BJ (cell line): ENCODE measurements at regions not wholly inside any gene's neighbourhood (a gene's known extent, or its start where the extent isn't known, plus 50 kb on each side); places are given as distances from the start of the nearest gene placed in this dataset.

Source experiments
- CTCF ChIA-PET: fragments of 350-600 bp; formaldehyde crosslinking; extraction: SDS; loops from one replicate; lab custom pipeline; 2021; ENCODE audit warnings: antibody characterized with exemption, inconsistent platforms; lab: Yijun Ruan, JAX
- POLR2A ChIA-PET: fragments of 300-600 bp; sonication (Branson Sonifier 250); formaldehyde crosslinking; extraction: SDS; loops from one replicate; lab custom pipeline; 2021; ENCODE audit warnings: antibody characterized with exemption; lab: Charles Lee
- DNase-seq: peaks from one replicate; pipeline ENCODE4 v3.0.0-alpha.2; 2011; ENCODE audit warnings: low read depth
- H3K27me3 ChIP-seq: 2 replicates; pipeline ENCODE4 v1.6.0; 2011; ENCODE audit warnings: low read length; ENCODE audit not compliant: control insufficient read depth, insufficient read depth
- H3K36me3 ChIP-seq: 2 replicates; pipeline ENCODE4 v1.5.1; 2011; ENCODE audit warnings: low read length; ENCODE audit not compliant: control insufficient read depth, insufficient read depth
- H3K4me3 ChIP-seq: 2 replicates; pipeline ENCODE4 v1.5.1; 2011; ENCODE audit warnings: low read depth, mild to moderate bottlenecking, control low read depth, low read length
- CTCF ChIP-seq: IDR thresholded peaks from 2 replicates; pipeline ENCODE4 v1.5.1; 2011; ENCODE audit warnings: low read depth, mild to moderate bottlenecking, control low read depth, inconsistent platforms, low read length, moderate library complexity; ENCODE audit not compliant: insufficient read depth

GRCh38 chr5:27158171-27158570 lies 119.8 kb upstream of the CDH9 start:
- Histone ChIP-seq H3K27me3 (no peaks in the 10 kb centered on the region), H3K36me3 (no peaks in the 10 kb centered on the region), H3K4me3 (no peak overlapping the region)
- ChIA-PET POLR2A (no interaction called here), CTCF (no interaction called here)
- no peak for TF ChIP-seq CTCF
- no peak for DNase-seq

DNA sequence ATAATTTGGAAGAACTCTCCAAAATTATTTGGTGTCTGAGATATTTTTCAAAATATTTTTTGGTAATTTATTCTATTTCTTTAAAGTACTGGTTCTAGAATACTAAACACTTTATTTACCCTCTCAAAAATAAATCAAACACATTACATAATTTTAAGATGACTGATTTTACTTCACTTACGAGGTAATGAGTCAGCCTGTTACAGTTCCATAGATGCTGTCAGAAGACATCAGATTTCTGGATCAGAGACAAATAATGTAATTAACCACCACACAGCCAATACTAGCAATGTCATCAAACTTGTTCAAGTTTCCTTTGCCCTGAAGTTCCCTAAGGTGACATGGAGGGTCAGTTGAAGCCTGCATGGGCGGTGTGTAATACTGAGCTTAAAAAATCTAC lies 106.1 kb upstream of the CDH9 start:
- Histone ChIP-seq H3K27me3 (no peaks in the 10 kb centered on the region), H3K4me3 (no peak overlapping the region), H3K36me3 (no peaks in the 10 kb centered on the region)
- CTCF ChIA-PET: no interaction called here
- no peak for TF ChIP-seq CTCF
- no peak for DNase-seq
- POLR2A ChIA-PET: no interaction called here

- Histone ChIP-seq H3K36me3 (no peaks in the 10 kb centered on the region), H3K27me3 (no peaks in the 10 kb centered on the region), H3K4me3 (no peak overlapping the region)
- POLR2A ChIA-PET: no interaction called here
- DNase-seq: no peak
- CTCF ChIA-PET: no interaction called here
- TF ChIP-seq CTCF: no peak
These were observed 102.4 kb upstream of the CDH9 start for GRCh38 chr5:27140831-27141230.

DNA sequence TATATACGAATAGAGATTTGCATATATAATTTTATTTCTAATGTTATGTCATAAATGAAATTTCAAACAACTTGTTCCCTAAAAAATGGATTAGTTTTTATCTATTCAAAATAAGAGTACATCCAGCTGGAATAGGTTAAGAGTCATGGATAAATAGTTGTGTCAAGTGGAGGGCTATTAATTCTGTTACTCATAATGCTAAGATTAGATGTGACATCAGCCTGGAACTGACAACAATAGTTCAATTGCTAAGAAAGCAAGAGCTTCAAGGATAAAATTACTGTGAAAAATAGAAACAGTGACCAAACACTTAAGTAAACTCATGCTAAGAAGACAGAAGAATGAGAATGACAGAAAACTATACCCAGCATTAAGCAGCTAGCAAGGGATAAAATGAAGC lies 92.2 kb upstream of the CDH9 start:
- DNase-seq: no peak
- Histone ChIP-seq H3K4me3 (no peak overlapping the region), H3K27me3 (no peaks in the 10 kb centered on the region), H3K36me3 (no peaks in the 10 kb centered on the region)
- ChIA-PET POLR2A (no interaction called here), CTCF (no interaction called here)
- TF ChIP-seq CTCF: no peak

- Histone ChIP-seq H3K27me3 (no peaks in the 10 kb centered on the region), H3K36me3 (no peaks in the 10 kb centered on the region), H3K4me3 (no peak overlapping the region)
- DNase-seq: no peak
- ChIA-PET POLR2A (no interaction called here), CTCF (no interaction called here)
- TF ChIP-seq CTCF: no peak
These were observed 91.5 kb upstream of the CDH9 start for GRCh38 chr5:27129926-27130325.
